ENCODE measurements at regions not wholly inside any gene's neighbourhood (a gene's known extent, or its start where the extent isn't known, plus 50 kb on each side); places are given as distances from the start of the nearest gene placed in this dataset.

- peak; percentile 63 for DNase-seq
Measured at GRCh38 chr3:177673112-177673914, 476.0 kb upstream of the TBL1XR1 start.

- DNase-seq: no peak
Measured at GRCh38 chr3:177674186-177674585, 476.9 kb upstream of the TBL1XR1 start.

DNA sequence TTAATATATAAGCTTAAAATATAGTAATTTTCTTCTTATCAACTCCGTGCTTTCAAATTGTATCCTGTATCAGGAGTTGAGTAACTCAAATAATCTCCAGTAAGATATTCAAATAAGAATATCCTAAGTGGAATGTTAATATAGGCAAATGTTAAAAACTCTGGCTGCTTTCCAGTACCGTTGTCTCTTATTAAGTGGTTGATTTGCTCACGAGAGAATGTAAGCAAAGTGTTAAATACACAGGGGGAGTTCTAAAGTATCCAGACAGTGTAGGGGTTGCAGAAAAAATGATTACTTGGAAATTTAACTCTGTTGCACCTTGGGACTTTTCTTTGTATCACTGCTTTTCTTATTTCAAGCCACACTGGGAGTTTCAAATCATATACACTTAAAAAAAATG lies 478.9 kb upstream of the TBL1XR1 start:
- no peak for DNase-seq

DNA sequence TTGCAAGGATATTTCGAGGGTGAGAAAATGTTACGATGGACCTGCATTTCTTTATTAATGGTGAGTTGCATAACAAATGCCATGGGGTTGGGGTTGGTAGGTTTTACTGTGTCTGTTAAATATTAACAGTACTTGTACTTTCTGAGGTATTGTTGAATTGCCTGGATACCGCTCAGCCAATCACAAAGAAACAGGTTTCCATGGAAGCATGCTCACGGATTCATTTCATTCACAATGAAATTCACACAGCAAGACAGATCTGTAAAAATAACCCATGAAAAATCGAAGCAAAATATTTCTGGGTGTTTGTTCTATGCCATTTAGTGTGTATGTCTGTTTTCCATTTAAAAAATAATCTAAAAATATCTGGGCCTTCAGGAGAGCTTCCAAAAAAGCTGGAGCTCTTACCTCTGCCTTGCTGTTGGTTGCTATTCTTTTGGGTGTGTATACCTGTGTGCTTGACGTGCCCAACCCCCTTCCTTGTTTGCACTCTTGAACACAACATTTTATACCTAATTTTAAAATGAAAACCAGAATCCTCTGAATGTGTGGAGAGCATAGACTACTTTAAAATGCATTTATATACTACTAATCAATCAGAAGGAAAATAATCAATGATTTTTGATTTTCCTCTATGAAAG lies 479.8 kb upstream of the TBL1XR1 start:
- DNase-seq: no peak

- DNase-seq: no peak
Measured at GRCh38 chr3:177679568-177680471, 482.5 kb upstream of the TBL1XR1 start.

DNA sequence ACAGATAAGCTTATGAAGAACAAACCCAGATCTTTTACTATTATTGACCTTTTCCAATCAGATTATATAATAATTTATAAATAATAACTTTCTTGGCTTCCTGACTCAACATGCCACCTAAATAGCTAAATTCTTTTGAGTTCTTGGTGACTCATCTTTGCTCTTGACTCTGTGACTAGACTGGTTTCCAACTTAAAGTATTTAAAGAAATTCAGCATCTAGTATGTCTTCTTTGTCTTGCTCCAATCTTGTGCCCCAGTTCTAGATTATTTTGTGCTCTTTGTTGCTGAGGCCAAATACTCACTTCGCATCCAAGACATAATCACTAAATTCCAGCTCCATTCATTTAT lies 483.2 kb upstream of the TBL1XR1 start:
- DNase-seq: no peak

DNA sequence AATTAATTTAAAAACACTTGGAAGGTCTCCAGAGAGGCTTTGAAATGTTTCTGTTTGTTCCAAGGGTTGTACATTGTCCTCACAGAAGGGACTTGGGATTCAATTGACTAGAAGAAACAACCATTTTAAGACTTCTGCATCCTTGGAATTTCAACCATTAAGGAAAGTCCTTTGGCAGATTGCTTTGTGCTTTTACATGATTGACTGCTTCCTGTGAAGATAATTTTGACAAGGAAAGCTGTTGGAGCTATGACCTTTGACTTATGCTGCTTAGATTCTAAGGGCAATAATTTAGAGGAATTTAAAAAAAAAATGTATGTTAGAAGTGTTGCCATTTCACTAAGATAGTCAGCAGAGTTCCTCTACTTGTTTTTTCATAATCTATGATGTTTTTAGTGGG lies 483.9 kb upstream of the TBL1XR1 start:
- no peak for DNase-seq

DNA sequence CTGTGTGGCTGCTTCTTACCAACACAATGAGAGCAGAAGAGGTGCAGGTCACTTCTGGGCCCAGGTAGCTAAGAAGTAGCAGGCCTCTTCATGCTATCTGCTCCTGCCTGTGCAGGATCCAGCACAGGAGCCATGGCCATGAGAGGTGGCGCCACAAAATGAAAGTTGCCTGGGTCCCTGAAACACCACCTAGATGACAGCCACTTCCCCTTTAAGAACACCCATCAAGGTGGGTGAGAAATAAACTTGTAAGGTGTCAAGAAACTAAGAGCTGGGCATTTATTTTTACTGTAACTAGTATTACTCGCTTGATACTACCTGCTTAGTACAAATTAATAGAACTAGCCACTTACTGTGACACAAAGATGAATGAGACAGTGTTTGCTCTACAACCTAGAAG lies 484.6 kb upstream of the TBL1XR1 start:
- DNase-seq: no peak

DNA sequence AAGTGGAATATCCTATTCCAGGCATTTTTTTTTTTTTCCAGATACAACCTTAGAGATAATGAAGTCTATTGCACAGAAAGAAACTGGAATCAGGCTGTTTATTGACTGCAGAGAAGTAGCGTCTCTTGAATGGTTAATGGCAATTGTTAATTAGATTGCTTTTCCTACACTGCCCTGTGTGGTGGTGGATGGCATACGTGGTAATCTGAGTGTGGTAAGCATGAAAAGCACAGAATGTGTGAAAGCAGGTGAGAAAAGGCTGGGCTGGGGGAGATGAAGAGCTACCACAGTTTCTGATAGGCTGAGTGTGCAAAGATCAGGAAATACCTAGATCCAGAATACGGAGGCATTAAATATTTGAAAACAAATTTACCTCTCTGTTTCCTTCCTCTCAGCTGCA lies 486.3 kb upstream of the TBL1XR1 start:
- DNase-seq: no peak

GRCh38 chr3:177686671-177687070 lies 489.4 kb upstream of the TBL1XR1 start:
- no peak for DNase-seq

- DNase-seq: no peak
Measured at GRCh38 chr3:177687291-177687690, 490.0 kb upstream of the TBL1XR1 start.

DNA sequence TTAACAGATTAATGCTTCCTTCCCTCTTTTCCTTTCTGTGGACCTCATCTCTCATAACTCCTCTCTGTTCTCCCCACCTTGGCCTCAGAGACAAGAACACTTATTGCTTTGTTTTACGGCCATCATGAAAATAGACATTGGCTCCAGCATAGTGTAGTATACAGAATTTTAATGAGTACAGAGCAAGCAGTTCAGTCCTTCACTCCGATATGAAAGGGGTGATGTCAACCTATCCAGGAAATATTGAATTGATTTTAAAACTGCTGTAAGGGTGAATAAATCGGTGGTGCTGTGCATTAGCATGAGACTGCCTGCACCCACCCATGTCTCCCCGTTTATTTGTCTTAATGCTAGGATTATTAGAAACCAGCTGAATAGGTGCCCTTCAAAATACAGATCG lies 490.9 kb upstream of the TBL1XR1 start:
- DNase-seq: no peak

DNA sequence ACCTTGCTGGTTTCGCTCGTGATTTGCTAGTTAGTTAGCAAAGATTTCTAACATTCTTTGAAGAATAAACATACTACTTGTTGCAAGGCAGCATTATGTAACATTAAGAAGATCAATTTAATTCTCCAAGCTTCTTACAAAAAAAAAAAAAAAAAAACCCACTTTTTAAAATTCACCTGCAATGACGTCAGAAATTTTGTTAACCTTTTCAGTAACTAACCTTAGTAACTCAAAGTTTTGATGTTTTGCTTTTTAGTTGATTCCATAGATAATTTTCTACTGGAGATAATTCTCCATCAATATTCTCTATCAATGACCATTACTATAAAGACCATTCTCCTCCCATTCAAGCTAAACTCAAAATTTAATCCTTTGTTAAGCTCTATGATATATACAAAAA lies 491.8 kb upstream of the TBL1XR1 start:
- no peak for DNase-seq

DNA sequence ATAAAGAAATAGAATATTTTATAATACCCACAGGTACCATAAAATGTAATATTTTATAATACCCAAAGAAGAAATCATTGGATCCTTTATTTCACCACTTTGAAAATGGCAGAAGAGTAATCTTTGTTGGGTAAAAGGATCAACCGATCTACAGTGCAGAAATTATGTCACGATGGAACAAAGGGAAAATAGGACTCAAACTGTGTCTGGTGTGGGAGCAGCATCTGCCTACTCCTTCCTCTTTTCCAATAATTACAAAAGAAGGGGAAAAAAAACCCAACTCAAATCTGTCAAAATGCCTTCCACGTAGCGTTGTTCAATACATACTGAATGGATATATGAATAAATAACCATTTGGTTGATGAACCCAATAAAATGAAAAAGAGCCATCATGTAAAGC lies 492.6 kb upstream of the TBL1XR1 start:
- DNase-seq: no peak

DNA sequence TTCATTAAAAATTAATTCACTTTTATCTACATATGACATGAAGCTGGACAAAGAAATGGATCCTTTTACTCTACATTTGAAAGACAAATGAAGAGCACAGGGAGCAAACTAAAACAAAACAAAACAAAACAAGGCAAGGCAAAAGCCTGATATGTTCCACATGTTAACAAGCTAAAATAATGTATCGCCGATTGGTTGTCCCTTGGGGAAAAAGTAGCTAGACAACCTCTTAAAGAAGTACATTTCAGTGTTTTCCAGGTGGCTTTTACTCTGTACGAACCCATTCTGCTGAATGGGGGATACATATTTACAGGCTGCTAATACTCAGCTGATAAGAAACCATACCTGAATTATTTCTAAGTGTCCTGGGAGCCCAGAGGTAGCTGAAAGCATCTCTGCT lies 493.0 kb upstream of the TBL1XR1 start:
- DNase-seq: no peak

- no peak for DNase-seq
Measured at GRCh38 chr3:177692304-177692975, 495.2 kb upstream of the TBL1XR1 start.

DNA sequence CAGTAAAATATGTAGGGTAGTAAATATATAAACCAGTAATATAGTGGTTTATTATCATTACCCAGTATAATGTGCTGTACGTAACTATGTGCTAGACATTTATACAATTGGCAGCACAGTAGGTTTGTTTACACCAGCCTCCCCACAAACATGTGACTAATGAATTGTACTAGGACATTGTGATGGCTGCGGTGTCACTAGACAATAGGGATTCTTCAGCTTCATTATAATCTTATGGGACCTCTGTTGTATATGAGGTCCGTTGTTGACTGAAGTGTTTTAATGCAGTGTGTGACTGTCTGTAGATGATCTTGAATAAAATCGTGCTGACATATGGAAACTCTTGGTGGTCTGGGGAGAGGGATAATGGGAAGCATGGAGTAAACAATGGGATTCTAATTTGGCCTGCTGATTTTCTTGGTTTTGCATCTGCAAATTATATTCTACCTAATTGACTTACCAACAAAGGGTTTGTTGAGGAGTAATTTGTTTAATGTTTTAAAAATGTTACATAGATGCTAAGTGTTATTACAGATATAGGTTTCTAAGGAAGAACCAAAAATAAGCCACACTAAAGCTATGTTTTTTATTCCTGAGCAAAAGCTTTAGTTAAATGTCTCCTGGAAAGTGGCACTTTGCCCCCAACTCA lies 496.5 kb upstream of the TBL1XR1 start:
- DNase-seq: no peak

- DNase-seq: peak; percentile 52
Measured at GRCh38 chr3:177694316-177694715, 497.0 kb upstream of the TBL1XR1 start.

DNA sequence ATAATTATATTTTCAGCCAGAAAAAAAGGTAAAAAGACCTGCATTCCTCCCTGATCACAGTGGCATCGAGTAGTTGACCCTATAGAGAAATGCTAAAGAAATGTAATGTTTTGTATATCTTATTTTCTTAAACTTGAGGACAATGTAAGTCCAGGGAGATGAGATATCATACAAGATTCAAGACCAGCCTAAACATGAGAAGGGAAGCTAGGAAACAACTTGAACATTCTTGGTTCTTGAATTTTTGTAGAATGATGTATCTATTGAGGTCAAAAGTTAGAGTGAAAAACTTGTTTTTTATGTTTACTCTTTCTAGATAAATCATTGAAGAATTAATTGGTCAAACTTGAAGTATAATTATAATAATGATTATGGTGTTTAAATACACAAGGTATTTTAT lies 497.7 kb upstream of the TBL1XR1 start:
- DNase-seq: no peak

- no peak for DNase-seq
Measured at GRCh38 chr3:177700117-177700516, 502.8 kb upstream of the TBL1XR1 start.

GRCh38 chr3:177703788-177704187 lies 506.5 kb upstream of the TBL1XR1 start:
- DNase-seq: no peak
